ENCODE measurements at regions not wholly inside any gene's neighbourhood (a gene's known extent, or its start where the extent isn't known, plus 50 kb on each side); places are given as distances from the start of the nearest gene placed in this dataset.

- TF ChIP-seq CTCF (IDR thresholded peaks at IDR 0.05; ENCODE audit: low read depth, low read length) = no peak
- no peak for TF ChIP-seq EZH2phosphoT487 (IDR thresholded peaks at IDR 0.05; ENCODE audit: low read depth)
Measured at GRCh38 chr9:72460342-72461312, 60.8 kb upstream of the TMC1 start.

All from OCI-LY3 (cell line).